HG03196 (cell line): ENCODE measurements at regions not wholly inside any gene's neighbourhood (a gene's known extent, or its start where the extent isn't known, plus 50 kb on each side); places are given as distances from the start of the nearest gene placed in this dataset.

Source experiments
- ATAC-seq: cut with Tn5 transposase; IDR thresholded peaks from one replicate; pipeline ENCODE4 v1.9.1; 2021; ENCODE audit not compliant: unreplicated experiment

DNA sequence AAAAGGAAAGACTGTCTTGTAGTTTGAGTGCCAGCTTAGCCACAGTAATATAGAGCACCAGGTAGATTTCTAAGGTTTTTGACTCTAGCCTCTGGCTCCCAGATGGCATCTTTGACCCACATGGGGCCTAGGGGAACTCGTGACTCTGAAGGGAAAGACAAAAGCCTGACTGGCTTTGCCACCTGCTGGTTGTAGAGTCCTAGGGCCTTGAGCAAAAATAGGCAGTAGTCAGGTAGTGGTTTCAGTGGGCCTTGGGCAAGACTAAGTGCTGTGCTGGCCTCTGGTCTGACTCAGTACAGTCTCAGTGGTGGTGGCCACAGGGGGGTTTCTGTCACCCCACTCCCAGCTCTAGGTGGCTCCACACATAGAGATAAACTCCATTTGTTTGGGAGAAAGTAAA lies 349.4 kb downstream of the FAM181B start:
- no peak for ATAC-seq

DNA sequence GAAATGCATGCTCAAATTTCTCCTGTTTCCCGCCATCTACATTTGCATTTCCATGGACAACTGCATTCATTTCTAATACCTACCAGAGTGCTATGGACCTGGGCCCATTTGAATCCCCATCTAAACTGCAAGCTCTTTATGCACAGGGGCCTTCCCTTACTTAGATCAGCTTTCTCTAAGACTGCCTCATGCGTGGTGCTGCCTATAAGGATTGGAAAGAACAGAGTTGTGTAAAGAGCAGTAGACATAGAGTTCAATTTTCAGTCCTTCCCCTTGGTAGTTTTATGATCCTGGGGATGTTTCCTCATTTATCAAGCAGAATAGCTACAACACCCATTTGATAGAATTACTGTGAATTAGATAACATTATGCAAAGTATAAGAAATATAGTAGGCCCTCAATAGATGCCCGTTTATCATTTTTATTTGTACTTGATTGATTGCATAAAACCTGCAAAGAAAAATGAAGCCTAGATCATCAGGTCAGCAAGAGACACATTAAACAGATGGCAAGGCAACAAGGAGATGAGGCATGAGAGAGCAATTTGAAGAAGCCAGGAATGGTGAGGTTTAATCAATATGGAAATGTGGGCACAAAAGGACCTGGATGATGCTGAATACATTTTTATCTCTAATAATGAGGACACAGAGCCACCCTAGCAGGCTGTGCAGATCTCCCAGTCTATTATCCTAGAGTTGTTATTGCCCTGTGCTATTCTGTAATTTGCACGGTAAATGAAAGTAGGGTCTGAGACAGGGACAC lies 359.7 kb downstream of the FAM181B start:
- ATAC-seq = no peak

DNA sequence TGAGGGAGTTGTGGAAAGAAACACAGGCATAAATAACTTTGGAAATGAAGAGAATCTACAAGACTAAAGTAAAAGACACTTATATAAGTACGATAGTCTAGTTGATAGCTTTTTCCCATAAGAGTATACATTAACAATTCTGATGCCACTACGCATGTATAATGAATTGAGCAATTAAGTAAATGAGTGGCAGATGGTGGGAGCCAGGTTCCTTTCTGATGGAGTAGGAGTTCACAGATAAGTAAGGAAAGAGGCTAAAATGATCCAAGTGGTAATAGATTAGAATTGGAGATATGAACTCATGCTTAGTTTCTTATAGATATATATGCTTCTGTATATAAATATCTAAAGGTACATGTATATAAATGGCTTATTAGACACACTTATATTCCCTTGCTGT lies 368.3 kb downstream of the FAM181B start:
- ATAC-seq = no peak

DNA sequence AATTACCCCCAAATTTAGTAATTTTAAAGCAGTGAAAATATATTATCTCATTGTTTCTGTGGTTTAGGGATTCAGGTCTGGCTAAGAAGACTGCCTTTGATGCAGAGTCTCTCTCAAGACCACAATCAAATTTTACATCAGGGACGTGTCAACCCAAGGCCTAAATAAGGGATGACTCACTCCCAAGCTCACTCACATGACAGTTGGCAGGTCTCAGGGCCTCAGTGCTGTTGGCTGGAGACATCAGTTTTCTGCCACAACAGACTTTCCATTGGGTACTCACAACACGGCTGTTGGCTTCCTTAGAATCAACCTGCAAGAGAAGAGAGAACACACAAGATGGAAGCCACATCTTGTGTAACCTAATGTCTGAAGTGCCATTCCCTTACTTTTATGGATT lies 377.3 kb downstream of the FAM181B start:
- ATAC-seq = no peak

DNA sequence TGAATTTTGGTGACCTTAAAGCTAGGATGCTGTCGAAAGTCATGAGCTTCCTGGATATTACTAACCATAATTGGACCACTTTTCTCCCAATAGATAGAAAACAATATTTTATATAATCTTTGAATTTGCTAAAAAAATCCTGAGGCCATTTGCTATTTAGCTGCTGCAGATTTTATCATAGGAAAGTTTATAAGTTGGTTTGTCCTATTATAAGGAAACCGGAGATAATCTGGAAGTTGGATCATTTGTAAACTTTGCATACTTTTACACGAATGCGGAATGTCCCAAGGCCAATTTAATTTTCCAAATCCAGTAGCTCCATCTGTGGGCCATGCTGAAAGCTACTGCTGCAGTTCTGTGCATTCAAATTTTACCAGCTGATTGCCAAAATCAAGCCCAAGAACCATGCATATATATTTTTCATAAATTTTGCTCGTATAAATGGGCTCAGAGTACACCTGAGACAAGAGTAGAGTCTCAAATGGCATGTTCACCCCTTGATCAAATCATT lies 378.3 kb downstream of the FAM181B start:
- no peak for ATAC-seq

DNA sequence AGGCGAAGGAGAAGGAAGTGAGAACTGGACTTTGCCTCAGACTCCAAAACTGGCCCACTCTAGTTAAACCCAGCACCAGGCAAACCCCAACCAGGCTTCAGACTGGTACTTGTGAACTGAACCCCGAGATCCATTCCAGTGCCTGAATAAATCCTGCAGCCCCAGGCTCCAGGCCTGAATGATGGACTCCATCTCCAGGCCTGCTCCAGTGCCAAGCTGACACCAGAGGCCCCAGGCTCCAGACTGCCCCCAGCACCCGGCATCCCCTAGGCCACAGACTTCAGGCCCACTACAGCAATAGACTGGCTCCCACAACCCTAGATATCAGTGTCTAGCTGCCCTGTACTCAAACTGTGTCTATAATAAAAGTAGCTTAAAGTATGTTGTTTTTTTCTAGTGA lies 406.8 kb downstream of the FAM181B start:
- ATAC-seq = no peak

DNA sequence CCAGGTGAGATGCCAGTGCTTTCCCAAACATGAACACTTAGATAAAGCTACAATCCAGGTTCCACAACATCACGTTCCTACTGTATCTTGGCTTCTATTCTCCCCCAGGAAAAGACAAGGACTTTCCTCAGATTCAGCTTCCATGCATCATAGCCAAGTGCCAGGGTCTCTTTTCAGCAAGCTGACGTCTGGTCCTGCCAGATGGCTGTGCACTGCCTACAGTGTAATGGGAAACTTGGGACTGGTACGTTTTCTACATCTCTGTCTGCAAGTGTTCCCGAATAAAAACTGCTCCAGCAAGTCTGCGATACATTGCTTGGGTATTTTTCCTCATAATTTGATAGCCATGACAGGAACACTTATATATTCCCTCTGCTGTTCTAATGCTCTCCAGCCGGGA lies 412.5 kb downstream of the FAM181B start:
- no peak for ATAC-seq

DNA sequence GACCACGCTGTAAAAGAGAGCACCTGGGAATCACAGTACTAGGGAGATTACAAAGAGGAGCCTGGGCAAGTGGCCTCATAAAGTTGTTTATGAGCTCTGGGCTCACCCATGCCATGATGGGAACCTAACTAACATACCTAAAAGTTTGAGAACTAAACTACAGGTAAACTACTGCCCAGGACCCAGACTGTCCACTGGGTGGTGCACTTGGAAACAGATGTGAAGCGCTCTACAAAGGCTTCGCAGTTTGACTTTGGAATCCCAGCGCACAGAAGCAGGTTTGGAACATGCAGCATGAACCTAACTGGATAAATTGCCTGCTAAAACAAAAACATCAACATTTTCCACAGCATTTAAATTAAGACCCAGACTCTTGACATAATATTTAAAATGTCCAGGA lies 418.6 kb downstream of the FAM181B start:
- no peak for ATAC-seq

DNA sequence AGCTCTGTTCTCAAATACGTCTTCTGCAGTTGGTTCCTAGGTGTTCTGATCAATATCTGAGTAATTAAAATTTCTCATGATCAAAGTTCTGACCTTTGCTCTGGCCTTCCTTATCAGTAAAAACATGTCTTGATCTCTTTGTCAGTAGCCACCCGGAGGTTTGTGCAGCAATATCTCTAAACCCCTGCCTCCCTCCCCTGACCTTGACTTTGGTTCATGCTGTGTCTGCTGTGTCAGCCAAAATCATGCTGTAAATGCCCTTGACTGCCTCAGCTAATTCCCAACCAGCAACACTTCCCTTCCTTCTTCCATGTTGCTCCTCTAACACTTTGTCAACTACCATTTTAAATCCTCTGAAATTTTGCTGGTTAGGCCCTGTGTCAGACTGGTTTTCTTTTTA lies 424.7 kb downstream of the FAM181B start:
- ATAC-seq = no peak

DNA sequence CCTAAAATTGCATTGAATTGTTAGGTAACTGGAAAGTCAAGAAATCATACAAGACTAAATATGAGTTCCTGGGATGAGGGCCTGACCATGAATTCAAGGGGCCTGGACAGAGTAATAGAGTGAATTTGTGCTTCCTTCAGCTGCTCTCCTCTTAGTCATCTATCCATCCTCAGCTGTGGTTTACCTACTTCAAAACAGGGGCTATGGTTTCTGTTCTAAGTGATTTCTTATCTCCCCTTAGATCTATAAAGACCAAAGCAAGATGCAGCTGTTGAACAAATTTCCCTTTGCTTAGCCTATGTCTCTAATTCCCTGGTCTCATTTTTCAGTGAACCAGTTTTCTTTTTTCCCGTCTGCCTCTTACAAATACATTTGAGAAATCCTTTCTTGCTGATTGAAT lies 428.5 kb downstream of the FAM181B start:
- no peak for ATAC-seq

DNA sequence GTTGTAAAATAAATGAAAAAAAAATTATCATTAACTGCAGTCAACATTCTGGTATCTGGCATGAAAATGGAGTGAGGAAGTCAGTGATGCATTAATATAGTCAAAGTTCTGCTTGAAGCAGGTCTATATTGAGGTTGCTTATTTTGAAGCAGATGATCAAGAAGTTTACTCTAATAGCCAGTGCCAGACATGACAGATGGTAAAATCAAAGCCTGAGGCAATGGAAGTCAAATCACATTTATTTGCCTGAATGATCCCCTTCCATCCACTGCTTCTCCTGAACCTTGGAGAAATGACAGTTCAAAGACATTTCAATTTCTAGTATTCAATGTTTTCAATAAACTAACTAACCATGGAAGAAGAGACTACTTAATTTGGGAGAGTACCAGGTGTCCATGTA lies 430.0 kb downstream of the FAM181B start:
- ATAC-seq = no peak

DNA sequence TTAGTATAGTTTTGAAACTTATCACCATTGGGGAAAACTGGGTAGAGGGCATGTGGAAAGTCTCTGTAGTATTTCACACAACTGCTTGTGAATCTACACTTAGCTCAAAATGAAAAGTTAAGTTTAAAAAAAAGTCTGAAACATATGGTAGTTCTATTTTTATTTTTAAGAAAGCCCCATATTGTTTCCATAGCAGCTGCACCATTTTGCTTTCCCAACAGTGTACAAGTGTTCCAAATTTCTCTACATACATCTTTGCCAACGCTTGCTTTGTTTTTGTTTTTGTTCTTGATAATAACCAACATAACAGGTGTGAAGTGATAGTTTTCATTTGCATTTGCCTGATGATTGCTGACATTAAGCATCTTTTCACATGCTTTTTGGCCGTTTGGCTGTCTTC lies 445.2 kb downstream of the FAM181B start:
- ATAC-seq = no peak

DNA sequence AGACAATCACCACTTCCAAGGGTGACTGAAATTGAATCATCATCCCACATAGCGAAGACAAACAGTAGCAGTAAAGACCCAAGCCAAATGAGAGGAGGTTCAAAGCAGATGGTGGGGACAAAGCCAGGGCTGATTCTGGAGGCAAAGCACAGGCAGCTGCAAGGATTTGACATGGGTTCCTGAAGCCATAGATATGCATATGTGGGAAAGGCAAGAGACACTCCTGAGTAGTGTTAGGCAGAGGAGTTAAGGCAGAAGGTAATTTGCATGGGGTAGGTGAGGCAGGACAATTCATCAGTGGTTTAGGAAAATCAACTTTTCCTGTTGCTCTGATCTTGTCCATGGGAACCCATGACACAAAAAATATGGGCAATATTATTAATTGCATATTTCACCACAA lies 462.8 kb downstream of the FAM181B start:
- no peak for ATAC-seq

DNA sequence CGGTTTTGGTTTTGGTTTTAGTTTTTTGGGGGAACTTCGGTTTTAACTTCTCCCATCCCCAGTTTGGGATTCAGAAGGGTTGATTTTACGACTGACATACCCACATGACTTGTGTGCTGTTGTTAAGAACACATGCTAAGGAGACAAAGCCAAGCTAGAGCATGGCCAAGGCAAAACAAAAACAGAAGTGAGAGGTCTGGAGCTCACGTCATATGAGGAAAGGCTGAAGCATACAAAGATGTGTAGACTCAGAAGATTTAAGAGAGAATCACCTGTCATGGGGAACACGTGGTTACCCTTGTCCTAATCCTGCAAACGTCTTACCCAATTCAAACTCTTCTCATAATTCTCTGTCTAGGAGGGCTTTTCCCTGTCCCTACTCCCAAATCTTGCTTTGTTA lies 465.0 kb downstream of the FAM181B start:
- no peak for ATAC-seq

DNA sequence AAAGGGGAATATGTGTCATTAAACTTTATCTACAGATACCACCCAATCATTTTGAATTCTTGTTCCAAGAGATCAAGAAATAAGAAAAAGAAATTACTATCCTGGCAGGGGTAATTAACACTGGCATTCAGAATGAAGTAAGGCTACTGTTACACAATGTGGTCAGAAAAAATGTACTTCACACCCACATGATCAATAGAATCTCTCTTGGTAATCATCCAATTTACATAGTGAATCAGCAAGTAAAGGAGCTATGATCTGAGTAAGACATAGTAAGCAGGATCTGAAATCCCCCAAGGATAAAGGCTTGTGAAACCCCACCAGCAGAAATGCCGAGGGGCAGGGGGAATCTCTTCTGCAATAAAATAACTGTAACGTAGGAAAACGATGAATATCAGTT lies 466.5 kb downstream of the FAM181B start:
- ATAC-seq = no peak

DNA sequence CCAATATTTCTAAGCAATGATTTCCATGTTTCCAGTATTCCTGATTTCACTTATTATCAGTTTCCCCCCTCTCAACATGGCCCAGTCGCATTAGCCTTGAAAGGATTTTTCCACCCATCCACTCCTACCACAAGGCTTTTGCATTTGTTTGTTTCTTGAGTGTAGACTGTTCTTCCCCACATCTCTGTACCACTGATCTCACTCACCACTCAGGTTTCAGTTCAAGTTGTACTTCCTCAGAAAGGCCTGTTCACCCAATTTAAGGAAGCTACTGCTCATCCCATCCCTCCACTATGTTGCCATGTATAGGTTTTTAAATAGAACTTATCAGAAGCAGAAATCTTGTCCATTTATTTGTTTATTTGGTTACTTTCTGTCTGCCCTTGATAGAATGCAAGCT lies 472.3 kb downstream of the FAM181B start:
- no peak for ATAC-seq

DNA sequence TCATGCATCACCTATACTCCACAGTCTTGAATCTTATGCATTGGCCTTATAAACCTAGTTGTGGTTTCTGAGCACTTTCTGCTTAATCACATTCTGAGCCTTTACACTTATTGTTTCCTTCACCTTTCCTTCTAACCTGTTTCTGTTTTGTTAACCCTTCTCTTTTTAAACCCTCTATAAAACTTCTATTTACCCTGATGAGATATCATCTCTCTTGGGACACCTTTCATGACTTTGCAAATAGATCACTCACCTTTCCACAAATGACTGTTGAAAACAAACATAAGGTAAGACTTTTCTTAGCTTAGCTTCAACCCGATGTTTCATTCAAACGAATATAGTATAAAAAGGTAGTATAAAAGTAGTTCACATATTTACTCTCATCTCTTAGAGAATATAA lies 483.6 kb downstream of the FAM181B start:
- no peak for ATAC-seq

DNA sequence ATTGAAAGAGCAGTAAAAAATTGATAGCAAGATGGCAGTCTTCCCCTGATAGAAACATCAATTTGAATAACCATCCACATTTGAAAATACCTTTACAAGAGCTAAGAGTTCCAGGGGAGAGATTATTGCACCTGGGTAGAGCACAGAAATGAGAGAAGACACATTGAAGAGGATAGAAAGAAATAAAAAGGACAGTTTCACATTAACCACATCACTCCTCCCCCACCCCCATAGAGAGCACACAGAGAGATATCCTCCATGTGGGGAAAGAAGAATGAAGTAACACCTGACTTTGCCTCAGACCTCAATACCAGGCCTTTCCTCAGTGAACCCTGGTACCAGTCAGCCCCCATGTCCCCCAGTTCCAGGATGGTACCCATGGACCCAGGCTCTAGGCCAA lies 486.7 kb downstream of the FAM181B start:
- no peak for ATAC-seq

DNA sequence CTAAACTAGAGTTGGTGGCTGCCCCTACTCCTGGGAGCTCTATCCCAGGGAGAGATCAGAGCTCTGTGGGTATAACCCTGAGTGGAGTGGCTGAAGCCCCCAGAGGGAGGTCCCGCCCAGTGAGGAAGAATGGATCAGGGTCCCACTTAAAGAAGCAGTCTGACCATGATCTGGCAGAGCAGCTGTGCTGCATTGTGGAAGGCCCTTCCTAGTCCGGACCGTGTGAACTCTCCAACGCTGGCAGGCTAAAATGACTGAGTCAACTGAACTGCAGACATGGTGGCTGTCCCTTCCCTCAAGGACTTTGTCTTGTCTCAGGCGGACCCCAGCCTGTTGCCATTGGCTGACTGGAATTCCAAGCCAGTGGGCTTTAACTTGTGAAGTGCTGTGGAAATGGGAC lies 494.2 kb downstream of the FAM181B start:
- no peak for ATAC-seq

DNA sequence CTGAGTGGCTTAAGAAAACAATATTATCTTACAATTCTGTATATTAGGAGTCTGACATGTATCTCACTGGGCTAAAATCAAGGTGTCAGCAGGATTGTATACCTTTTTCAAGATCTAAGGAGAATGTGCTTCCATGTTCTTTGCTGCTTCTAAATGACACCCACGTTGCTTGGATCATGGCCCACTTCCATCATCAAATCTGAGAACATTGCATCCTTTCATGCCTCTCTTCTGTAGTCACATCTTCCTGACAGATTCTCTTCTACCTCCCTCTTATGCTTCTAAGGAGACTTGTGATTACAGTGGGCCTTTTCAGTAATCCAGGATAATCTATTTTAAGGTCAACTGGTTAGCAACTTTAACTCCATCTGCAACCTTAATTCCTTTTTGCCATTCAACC lies 499.4 kb downstream of the FAM181B start:
- ATAC-seq = no peak

DNA sequence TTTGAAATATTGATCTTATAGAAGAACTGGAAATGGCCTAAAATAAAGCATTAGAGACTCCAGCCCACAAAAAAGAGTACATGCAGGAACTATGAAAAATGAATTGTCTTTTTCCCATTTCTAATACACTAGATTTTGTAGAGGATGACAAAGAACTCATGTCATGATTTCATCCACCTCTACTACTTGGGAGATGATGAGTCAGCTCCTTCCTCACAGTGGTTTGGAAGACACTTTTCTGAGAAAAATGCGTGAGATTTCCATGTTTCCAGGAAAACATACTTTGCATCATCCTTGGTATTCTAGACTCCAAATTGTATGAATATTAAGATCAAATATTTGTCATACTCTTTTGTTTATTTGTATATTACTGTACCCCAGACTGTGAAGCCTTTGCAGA lies 500.5 kb downstream of the FAM181B start:
- ATAC-seq = no peak

DNA sequence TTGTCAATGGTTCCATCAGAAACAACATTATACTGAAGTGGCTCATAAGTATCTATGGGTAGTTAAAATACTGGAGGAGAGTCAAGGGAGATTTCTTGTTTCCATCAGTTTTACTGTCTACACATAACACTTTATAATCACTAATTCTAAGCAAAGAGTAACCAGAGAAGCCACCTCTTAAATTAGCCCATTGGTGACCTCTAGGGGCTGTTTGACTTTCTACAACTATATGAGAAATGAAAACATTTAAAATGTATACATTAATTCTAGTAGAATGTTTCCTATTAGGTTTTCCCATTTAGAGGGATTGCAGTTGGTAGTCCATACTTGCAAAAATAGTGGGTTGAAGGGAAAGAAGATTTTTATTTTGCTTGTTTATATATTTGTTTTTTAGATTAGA lies 504.3 kb downstream of the FAM181B start:
- no peak for ATAC-seq

DNA sequence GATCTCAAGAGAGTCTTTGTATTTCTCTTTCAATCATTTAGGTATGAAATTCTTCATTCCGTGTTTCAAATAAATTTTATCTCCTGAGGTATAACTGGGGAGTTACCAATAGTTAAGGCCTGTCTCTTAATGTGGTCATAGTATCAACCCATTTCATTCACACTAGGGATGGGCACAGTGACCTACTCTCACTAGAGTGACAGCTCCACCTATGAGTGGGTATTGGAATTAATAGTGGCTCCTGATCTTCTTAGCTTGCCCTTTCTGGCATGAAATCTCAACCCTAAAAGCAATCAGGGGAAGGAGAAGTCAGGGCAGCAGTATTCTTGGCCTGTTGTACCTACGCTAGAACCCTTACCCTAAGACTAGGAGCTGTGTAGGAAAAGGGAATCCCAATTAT lies 507.7 kb downstream of the FAM181B start:
- no peak for ATAC-seq
